A673 (cell line): ENCODE measurements at regions not wholly inside any gene's neighbourhood (a gene's known extent, or its start where the extent isn't known, plus 50 kb on each side); places are given as distances from the start of the nearest gene placed in this dataset.

Source experiments
- EZH2 ChIP-seq: fragments of 200-600 bp; sonication (generic); IDR thresholded peaks from 2 replicates; pipeline ENCODE4 v1.6.1; 2017; ENCODE audit warnings: borderline replicate concordance, low read depth, mild to moderate bottlenecking, mixed read lengths, antibody characterized with exemption, low read length; ENCODE audit not compliant: poor library complexity, severe bottlenecking
- TF ChIP-seq, protein P1 (sequence below): fragments of 300-800, 200-600 bp; sonication (generic); conservative IDR thresholded peaks from 2 replicates; pipeline ENCODE4 v1.5.1; 2017; ENCODE audit warnings: low read depth, mild to moderate bottlenecking, antibody characterized with exemption, low read length, moderate library complexity, mixed read lengths

DNA sequence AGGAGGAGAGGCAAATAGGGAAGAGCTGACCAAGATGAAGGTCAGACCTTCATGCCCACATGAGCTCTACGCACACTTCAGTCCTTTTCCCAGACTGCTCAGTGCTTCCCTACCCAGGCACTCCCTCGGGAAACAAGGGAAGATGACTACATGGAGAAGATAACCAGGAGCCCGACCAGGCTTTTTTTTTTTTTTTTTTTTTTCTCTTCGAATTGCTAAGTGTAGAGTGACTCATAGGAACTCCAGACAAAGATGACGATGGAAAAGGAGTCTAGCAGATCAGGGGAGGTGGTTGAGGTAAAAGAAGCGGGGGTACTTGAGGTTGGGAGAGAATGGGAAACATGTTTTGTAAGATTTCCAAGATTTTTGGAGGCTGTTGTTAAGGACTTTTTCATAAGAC is 526.1 kb downstream of the BNC2 start:
- TF ChIP-seq, protein P1, sequence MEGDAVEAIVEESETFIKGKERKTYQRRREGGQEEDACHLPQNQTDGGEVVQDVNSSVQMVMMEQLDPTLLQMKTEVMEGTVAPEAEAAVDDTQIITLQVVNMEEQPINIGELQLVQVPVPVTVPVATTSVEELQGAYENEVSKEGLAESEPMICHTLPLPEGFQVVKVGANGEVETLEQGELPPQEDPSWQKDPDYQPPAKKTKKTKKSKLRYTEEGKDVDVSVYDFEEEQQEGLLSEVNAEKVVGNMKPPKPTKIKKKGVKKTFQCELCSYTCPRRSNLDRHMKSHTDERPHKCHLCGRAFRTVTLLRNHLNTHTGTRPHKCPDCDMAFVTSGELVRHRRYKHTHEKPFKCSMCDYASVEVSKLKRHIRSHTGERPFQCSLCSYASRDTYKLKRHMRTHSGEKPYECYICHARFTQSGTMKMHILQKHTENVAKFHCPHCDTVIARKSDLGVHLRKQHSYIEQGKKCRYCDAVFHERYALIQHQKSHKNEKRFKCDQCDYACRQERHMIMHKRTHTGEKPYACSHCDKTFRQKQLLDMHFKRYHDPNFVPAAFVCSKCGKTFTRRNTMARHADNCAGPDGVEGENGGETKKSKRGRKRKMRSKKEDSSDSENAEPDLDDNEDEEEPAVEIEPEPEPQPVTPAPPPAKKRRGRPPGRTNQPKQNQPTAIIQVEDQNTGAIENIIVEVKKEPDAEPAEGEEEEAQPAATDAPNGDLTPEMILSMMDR = no peak
- TF ChIP-seq EZH2 = no peak
